Mammary epithelial cell (primary cell): ENCODE measurements at regions not wholly inside any gene's neighbourhood (a gene's known extent, or its start where the extent isn't known, plus 50 kb on each side); places are given as distances from the start of the nearest gene placed in this dataset.
"Not testable (repeated sequence)": the region's sequence is repeated elsewhere in the genome, so short reads cannot be mapped to it uniquely, and the experiment has no call there.

ENCODE experiments used
- EZH2 ChIP-seq: IDR thresholded peaks from 2 replicates; pipeline ENCODE4 v1.6.1; 2012; ENCODE audit warnings: low read length, inconsistent platforms, borderline replicate concordance
- TF ChIP-seq, protein P1 (sequence below), 2 donors: IDR thresholded peaks in 1 of 2; conservative IDR thresholded peaks in 1 of 2; 2 replicates each; pipeline ENCODE4 v1.5.1; 2011 to 2012; ENCODE audit warnings: inconsistent platforms in 2 of 2, low read length in 2 of 2, mild to moderate bottlenecking in 2 of 2, control low read depth in 1 of 2, low read depth in 1 of 2; ENCODE audit not compliant: insufficient read depth in 1 of 2; ENCODE audit errors: extremely low read depth in 1 of 2

DNA sequence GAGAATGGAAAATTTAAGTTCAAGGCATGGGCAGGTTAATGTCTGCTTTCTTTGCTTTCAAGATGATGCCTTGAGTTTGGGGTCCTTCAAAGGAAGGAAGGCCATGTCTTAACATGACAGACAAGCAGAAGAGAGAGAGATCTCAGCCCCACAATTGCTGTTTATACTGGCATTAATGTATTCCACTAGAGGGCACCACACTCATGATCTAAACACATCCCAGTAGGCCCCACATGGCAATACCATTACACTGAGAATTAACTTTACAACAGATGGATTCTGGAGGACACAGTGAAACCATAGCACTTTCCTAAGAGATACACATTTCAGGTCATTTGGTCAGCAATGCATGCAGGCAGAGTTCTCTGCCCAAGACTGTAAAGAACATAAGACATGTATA, 1460.3 kb downstream of the RPIA start:
- TF ChIP-seq, protein P1, sequence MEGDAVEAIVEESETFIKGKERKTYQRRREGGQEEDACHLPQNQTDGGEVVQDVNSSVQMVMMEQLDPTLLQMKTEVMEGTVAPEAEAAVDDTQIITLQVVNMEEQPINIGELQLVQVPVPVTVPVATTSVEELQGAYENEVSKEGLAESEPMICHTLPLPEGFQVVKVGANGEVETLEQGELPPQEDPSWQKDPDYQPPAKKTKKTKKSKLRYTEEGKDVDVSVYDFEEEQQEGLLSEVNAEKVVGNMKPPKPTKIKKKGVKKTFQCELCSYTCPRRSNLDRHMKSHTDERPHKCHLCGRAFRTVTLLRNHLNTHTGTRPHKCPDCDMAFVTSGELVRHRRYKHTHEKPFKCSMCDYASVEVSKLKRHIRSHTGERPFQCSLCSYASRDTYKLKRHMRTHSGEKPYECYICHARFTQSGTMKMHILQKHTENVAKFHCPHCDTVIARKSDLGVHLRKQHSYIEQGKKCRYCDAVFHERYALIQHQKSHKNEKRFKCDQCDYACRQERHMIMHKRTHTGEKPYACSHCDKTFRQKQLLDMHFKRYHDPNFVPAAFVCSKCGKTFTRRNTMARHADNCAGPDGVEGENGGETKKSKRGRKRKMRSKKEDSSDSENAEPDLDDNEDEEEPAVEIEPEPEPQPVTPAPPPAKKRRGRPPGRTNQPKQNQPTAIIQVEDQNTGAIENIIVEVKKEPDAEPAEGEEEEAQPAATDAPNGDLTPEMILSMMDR (conservative IDR thresholded peaks at IDR 0.05 in 1 of 2, IDR thresholded peaks at IDR 0.05 in 1 of 2; ENCODE audit: extremely low read depth in 1 of 2, insufficient read depth in 1 of 2, low read depth in 1 of 2, low read length in 2 of 2), result not testable (repeated sequence)
- TF ChIP-seq EZH2, result not testable (repeated sequence)
